Mononuclear cell (primary cell): ENCODE measurements at regions not wholly inside any gene's neighbourhood (a gene's known extent, or its start where the extent isn't known, plus 50 kb on each side); places are given as distances from the start of the nearest gene placed in this dataset.

Experiments
- H3K27me3 ChIP-seq: 2 replicates; pipeline ENCODE4 v1.6.0; 2011; ENCODE audit warnings: low read length, control low read depth; ENCODE audit not compliant: insufficient read depth
- H3K4me1 ChIP-seq: 2 replicates; pipeline ENCODE4 v1.5.1; 2011; ENCODE audit warnings: mild to moderate bottlenecking, low read length, control low read depth; ENCODE audit not compliant: insufficient read depth
- H3K4me3 ChIP-seq: 2 replicates; pipeline ENCODE4 v1.5.1; 2011; ENCODE audit warnings: mild to moderate bottlenecking, low read length, moderate library complexity
- H3K9me3 ChIP-seq: 2 replicates; pipeline ENCODE4 v1.5.1; 2011; ENCODE audit warnings: low read depth, mild to moderate bottlenecking, control low read depth, low read length

DNA sequence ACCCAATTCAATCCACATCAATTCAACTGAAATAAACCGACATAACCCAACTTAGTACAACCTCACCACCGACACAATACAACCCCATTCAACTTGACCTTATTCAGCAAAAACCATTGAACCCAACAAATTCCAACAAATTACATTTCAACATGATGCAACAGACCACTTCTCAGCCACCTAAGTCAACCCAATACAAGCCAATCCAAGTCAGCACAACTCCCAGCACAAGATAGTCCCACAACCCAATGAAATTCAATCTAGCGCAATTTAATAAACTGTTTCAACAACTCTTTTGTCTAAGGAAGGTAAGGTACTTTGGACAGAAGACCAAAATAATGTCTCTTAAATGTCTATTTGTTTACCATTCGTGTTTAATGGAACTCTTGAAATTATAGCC is 226.0 kb downstream of the MIAT start:
- no peaks in the 10 kb centered on the region for H3K27me3 ChIP-seq
- no peaks in the 10 kb centered on the region for H3K4me1 ChIP-seq
- H3K9me3 ChIP-seq: no peaks in the 10 kb centered on the region
- H3K4me3 ChIP-seq: no peak overlapping the region

DNA sequence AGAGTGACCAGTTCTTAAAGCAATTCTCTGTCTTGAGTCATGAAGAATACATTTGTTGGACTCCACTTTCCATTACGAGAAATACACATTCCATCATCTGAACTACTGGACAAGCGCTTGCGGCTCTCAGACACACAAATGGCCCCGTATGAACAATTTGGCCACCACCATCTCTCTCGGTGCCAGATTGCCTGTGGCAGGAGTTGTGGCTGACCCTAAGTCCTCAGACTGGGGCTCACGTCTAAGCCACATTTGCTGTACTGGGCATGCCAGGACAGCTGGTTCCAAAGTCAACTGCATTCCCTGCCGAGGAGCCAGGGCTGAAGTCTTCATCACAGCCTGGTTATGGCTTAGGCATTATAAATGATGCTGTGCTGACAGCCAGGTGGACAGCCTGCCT is 227.5 kb downstream of the MIAT start:
- Histone ChIP-seq H3K4me1 (no peaks in the 10 kb centered on the region), H3K9me3 (no peaks in the 10 kb centered on the region), H3K27me3 (no peaks in the 10 kb centered on the region), H3K4me3 (no peak overlapping the region)

DNA sequence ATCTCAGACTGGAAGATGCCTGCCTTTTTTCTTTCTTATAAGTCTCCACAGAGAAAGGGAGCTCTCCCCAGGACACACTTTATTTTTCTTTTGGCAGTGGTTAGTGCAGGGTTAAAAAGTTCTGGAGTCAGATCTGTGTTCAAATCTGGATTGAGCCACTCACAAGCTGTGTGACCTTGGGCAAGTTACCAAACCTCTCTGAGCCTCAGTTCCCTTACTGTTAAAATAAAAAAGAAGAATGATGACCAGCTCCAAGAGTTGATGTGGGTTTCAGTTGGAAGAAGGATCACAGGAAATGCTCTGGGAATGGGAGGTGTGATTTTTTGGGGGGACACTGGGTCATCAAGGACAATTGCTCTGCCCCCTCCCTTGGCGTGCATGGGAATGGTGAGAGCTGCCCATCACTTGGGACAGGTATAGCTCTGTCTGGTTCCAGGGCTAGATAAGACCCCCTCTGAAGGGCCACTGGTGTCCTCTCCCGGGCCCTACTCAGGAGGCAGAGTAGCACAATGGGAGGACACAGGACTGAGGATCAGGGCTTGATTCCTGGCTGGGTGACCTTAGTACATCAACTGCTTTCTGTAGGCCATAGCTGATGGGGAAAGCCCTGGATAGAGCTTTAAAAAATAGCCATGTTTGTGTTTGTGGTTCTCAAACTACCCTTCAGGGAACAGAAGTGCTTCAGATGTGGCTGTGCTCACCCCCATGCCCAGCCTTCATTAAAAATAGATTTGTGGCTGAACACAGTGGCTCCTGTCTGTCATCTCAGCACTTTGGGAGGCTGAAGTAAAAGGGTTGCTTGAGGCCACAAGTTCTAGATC is 228.3 kb downstream of the MIAT start:
- Histone ChIP-seq H3K9me3 (no peaks in the 10 kb centered on the region), H3K4me3 (no peak overlapping the region), H3K27me3 (no peaks in the 10 kb centered on the region), H3K4me1 (no peaks in the 10 kb centered on the region)

DNA sequence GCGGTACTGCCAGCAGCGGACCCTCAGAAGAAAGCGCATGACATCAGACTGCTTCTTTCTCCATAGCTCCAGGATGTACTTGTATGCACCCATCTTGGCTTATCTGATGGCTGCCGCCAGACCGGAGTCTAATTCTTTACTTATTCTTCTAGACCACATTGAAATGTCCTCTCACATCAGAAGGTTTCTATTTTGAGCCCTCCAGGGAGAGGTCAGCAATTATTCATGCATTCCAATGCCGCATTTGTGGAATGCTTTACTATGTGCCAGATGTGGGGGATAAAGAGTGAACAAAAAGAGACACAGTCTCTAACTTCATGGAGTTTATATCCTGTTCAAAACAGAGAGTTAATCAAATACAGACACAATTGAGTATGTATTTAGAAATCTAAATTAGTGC is 230.1 kb downstream of the MIAT start:
- H3K9me3 ChIP-seq: no peaks in the 10 kb centered on the region
- H3K4me1 ChIP-seq: no peaks in the 10 kb centered on the region
- H3K27me3 ChIP-seq: no peaks in the 10 kb centered on the region
- no peak overlapping the region for H3K4me3 ChIP-seq

DNA sequence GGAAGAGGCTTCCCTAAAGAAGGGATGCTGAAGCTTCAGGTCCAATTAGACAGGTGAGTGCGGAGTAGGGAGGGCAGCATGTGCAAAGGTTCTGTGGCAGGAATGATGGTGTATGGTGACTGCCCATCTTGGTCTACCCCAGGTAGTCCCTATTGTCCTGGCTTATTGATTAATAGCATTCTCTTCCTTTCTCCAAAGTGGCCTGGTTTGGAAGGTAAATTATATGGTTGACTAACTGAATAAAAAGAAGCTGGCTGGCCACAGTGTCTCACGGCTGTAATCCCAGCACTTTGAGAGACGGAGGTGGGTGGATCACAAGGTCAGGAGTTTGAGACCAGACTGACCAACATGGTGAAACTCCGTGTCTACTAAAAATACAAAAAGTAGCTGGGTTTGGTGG is 230.5 kb downstream of the MIAT start:
- Histone ChIP-seq H3K9me3 (no peaks in the 10 kb centered on the region), H3K27me3 (no peaks in the 10 kb centered on the region), H3K4me3 (no peak overlapping the region), H3K4me1 (no peaks in the 10 kb centered on the region)

DNA sequence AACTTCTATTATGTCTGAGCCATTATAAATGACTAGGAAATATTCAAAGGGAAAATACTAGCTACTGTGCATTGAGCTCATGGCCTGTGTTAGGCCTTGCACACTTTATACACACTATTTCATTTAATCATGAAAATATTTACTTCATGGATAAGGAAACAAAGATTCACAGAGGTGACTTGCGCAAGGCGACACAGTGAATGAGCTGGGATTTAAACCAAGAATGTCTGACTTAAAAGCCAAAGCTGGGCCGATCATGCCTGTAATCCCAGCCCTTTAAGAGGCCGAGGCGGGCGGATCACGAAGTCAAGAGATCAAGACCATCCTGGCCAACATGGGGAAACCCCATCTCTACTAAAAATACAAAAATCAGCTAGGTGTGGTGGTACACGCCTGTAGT is 231.5 kb downstream of the MIAT start:
- Histone ChIP-seq H3K27me3 (no peaks in the 10 kb centered on the region), H3K4me1 (no peaks in the 10 kb centered on the region), H3K9me3 (no peaks in the 10 kb centered on the region), H3K4me3 (no peak overlapping the region)

DNA sequence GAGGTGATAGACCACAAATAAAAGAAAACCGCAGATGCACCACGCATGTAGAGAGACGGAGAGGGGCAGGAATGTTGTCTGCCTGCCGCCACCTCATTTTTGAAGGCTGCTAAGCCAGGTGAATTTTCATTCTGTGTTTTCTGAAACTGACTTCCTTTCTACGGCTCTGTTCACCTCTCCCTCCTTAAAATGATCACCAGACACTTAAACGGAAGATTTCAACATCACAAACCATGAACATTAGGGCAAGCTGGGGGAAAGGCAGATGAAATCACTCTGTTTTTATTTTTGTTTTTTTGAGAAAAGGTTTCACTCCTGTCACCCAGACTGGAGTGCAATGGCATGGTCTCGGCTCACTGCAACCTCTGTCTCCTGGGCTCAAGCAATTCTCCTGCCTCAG is 232.4 kb downstream of the MIAT start:
- Histone ChIP-seq H3K4me3 (no peak overlapping the region), H3K9me3 (no peaks in the 10 kb centered on the region)

DNA sequence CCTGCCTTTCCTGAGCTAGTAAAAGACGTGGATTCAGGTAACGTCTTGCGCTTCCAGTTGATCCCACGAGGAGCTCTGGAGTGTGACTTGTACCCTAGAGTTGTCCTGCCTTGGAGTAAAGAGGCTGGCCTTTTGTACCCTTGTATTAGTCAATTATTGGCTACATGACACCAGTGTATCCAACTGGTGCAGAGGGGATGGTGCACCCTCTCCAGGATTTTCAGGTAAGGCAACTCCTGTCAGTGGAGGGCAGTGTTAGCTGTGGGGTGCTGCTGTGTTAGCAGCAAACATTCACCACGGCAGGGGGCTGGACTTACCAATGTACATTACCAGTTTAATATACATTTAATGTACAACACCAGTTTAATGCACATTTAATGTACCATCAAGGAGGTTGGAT is 233.5 kb downstream of the MIAT start:
- no peak overlapping the region for H3K4me3 ChIP-seq
- no peaks in the 10 kb centered on the region for H3K4me1 ChIP-seq
- H3K27me3 ChIP-seq: no peaks in the 10 kb centered on the region
- H3K9me3 ChIP-seq: no peaks in the 10 kb centered on the region

More for the DNA sequence above, 232.4 kb downstream of the MIAT start:
- Histone ChIP-seq H3K27me3 (no peaks in the 10 kb centered on the region), H3K4me1 (no peaks in the 10 kb centered on the region)

DNA sequence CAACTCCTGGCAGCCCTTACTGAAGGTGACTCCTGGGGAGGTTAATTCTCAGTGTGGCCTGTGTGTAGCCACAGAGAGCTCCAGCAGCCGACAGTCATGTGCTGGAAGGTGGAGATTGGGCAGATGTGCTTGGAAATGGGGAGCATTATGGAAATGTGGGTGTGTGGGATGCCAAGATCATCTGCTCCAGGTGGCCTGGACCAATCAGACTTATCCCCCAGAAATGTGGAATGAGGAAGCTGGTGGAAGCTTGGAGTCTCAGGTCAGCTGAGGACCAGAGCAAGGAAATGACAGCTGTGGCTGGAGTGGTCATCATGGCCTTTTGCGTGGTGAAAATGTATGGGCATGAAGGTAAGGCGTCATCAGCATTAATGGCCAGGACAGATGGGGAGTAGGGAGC is 234.0 kb downstream of the MIAT start:
- H3K4me1 ChIP-seq: no peaks in the 10 kb centered on the region
- H3K9me3 ChIP-seq: no peaks in the 10 kb centered on the region

DNA sequence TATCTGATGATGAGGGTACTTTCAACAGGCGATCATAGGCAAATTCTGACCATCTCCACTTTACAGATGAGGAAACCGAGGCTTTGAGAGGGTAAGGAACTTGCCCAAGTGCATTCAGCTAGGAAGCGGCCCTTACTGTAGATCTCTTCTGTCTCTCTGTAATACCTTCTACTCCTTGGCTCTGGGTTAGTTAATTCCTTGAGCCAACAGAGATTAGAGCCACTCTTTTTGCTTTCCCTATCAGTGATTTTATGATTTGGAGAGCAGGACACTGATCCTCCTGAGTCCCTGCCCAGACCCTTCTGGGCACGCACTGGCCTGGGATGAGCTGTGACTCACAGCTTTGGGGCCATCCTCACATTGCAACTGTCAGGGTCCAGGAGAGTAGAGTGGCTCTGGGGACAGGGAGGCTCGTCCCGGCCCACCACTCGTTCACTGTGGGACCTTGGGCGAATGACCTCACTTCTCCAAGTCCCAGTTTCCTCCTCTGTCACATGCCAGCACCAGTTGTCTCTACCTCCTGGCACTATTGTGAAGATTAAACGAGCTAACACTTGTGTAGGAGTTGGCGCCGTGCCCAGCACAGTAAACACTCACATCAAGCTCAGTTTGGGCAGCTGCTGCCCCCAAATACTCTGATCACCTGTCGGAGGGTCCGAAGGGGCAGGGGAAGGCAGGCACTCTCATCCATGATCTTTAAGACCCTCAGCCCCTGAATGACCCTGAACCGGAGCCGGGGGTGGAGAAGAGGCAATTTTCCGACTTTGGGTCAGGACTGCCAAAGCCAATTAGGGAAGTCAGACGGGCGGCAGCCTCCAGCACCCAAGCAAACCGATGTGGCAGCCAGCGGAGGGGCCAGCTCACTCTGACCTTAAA is 235.0 kb downstream of the MIAT start:
- no peaks in the 10 kb centered on the region for H3K4me1 ChIP-seq
- no peak overlapping the region for H3K4me3 ChIP-seq
- no peaks in the 10 kb centered on the region for H3K9me3 ChIP-seq
- no peaks in the 10 kb centered on the region for H3K27me3 ChIP-seq

More for the DNA sequence above, 234.0 kb downstream of the MIAT start:
- no peak overlapping the region for H3K4me3 ChIP-seq
- no peaks in the 10 kb centered on the region for H3K27me3 ChIP-seq

DNA sequence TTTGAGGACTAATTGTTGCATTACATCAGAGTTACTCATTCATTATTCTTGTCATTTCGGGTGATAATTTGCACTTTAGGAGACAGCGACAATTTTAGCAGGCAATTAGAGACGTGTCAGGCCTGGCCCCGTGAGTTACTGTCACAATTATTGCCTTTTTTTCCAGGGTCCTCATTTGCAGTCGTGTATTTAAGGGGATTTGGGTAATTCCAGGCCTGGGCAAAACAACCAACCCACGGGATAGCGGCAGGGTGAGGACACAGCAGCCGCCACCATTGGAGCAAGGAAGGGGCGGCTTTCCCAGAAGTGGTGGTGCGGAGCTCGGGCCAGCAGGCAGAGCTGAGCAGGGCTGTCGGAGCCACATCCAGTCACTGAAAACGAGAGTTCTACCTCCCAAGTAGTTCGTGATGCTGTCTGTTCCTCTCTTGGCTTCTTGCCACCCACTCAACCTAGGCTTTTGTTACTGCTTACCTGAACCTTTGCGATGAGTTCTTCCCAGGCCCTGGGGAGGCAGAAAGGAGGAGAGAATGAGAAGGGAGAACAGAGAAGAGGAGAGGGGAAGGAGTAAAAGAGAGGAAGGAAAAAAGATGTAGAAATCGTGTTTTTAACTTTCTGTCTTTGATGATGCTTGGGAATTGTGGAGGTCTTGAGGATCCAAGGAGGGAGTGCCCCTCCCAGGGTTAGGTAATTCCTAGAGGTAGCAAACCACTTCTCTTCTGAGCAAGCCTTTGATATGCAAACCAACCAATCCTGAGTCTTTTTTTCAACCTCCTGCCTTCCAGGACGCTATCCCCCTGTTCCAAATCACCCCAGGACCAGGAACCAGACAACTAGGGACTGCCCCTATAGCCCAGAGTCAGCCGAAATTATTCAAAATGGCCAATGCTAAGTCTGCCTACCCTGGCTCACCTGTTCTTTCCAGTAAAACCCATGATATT is 236.1 kb downstream of the MIAT start:
- no peaks in the 10 kb centered on the region for H3K4me1 ChIP-seq
- no peaks in the 10 kb centered on the region for H3K27me3 ChIP-seq
- no peaks in the 10 kb centered on the region for H3K9me3 ChIP-seq
- no peak overlapping the region for H3K4me3 ChIP-seq

DNA sequence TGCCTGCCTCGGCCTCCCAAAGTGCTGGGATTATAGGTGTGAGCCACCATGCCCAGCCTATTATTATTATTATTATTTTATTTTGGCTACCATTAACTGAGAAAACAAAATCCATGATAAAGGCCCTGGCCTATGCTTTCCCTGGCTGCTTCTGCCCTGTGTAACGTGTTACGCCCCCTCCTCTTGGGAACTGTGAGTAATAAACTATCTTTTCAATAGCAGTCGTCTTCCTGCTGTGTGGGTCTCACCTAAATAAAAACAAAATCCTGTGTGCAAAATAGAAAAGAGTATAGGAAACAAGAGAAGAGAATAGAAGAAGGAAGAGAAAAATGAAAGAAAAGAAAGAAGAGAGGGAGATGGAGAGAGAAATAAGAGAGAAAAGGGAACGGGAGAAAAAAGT is 237.0 kb downstream of the MIAT start:
- no peak overlapping the region for H3K4me3 ChIP-seq
- no peaks in the 10 kb centered on the region for H3K4me1 ChIP-seq
- H3K9me3 ChIP-seq: no peaks in the 10 kb centered on the region
- no peaks in the 10 kb centered on the region for H3K27me3 ChIP-seq

DNA sequence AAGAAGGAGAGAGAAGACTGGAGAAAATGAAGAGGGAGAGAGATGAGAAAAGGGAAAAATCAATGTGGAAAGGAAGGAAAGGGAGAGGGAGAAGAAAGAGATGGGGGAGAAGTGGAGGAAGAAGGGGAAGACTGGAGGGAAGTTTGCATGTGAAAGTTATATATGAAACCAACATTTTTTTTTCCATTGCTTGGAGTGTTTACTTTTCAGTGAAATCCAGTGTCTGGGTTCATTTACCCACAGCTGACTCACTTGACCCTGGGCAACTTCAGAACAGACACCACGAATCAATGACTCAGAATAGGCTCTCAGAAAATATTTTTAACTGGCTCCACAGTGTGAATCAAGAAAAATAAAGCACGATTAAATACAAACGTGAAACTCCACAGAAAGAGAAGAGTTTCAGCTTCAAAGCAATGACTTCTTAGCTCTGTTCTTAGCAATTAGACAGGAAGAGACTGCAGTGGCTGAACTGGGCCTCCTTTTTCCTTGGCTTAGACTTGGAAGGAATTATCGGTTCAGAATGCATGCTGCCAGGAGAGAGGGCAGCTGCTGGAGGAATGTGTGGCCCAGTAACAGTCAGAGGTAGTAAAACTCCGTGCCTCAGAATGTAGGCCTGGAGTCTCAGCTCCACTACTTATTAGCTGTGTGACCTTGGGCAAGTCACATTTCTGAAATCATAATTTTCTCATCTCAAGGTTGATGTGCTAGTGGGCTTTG is 237.5 kb downstream of the MIAT start:
- Histone ChIP-seq H3K4me3 (no peak overlapping the region), H3K27me3 (peaks cover 4% of the 10 kb centered on the region), H3K9me3 (no peaks in the 10 kb centered on the region)

DNA sequence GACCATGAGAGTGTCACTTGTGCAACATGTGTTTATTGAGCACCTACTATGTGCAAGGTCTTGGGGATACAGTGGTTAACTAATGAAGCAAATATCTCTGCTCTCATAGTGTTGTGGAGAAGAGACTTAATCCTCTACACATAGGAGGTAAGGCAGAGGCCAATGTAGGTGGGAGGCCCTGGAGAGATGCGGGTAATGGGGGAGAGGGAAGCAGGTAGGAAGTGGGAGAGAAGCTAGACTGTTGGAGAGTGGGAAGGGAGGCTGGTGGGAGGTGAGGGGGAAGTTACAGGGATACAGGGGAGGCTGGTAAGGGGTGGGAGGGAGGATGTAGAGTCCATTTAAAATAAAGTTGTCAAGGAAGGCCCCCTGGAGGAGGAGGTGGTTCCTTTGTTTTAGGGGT is 240.0 kb downstream of the MIAT start:
- no peaks in the 10 kb centered on the region for H3K4me1 ChIP-seq
- no peak overlapping the region for H3K4me3 ChIP-seq
- H3K27me3 ChIP-seq: peaks cover 24% of the 10 kb centered on the region
- H3K9me3 ChIP-seq: no peaks in the 10 kb centered on the region

More for the DNA sequence above, 237.5 kb downstream of the MIAT start:
- H3K4me1 ChIP-seq: no peaks in the 10 kb centered on the region
